Psoas muscle (tissue), 7 donors: ENCODE measurements at regions not wholly inside any gene's neighbourhood (a gene's known extent, or its start where the extent isn't known, plus 50 kb on each side); places are given as distances from the start of the nearest gene placed in this dataset.

ENCODE experiments used
- ATAC-seq, 4 donors: fragments of 200-7000 bp; cut with Tn5 transposase; one replicate each; pipeline ENCODE4 v1.9.1; 2020; ENCODE audit warnings: moderate library complexity in 3 of 4, mild to moderate bottlenecking in 2 of 4
- DNase-seq, 2 donors: peaks; one replicate each; pipeline ENCODE4 v3.0.0-alpha.2; 2020
- H3K27ac ChIP-seq: fragments of 200-600 bp; one replicate; pipeline ENCODE4 v1.8.0; 2022
- H3K27me3 ChIP-seq, 3 donors: fragments of 200-600 bp in 1 of 3; one replicate each; pipeline versions ENCODE4 v1.6.1 to v1.8.0; 2013 to 2022; ENCODE audit warnings: low read length in 2 of 3, mild to moderate bottlenecking in 2 of 3, moderate library complexity in 1 of 3; ENCODE audit not compliant: insufficient read depth in 3 of 3
- H3K36me3 ChIP-seq, 2 donors: fragments of 200-600 bp in 1 of 2; one replicate each; pipeline versions ENCODE4 v1.6.1 to v1.8.0; 2013 to 2022; ENCODE audit warnings: low read depth in 1 of 2, mild to moderate bottlenecking in 1 of 2, moderate library complexity in 1 of 2; ENCODE audit not compliant: insufficient read depth in 1 of 2
- H3K4me1 ChIP-seq: fragments of 200-600 bp; one replicate; pipeline ENCODE4 v1.8.0; 2022
- H3K4me3 ChIP-seq: fragments of 200-600 bp; one replicate; pipeline ENCODE4 v1.8.0; 2022; ENCODE audit warnings: mild to moderate bottlenecking
- H3K9me3 ChIP-seq: fragments of 200-600 bp; one replicate; pipeline ENCODE4 v1.8.0; 2022
- CTCF ChIP-seq: fragments of 200-600 bp; IDR thresholded peaks from one replicate; pipeline ENCODE4 v1.8.0; 2022; ENCODE audit warnings: antibody characterized with exemption
- WGBS, 3 donors: extraction: QIAGEN DNeasy Blood & Tissue Kit; methylation state at CpG; one replicate each; pipeline versions ENCODE4 v1.1.6 to v1.1.7; 2013; 5-methylcytosine and 5-hydroxymethylcytosine counted together
- intact Hi-C, 2 donors: fragments of 100-400 bp; cut with DNase I; formaldehyde crosslinking; loops; one replicate each; pipeline versions ENCODE4 v1.11.0 to v1.14.2; 2022
- donor health status: healthy with polysubstance abuse.
- donor health status: DM: no; HTN: no; CAD: no; lungs with moderate emphysema.
- donor health status: Bipolar disorder and iron deficiency.
- donor health status: healthy.
- donor health status: DM: yes; HTN: yes; CAD: no.
- donor health status: DM: no; HTN: no; CAD: no.
- donor health status: DM: yes; HTN: yes; CAD: no.

GRCh38 chr5:164721656-164722055 lies 1216.2 kb downstream of the MAT2B start:
- 80 to 86% (median 85%) methylated on average over 1 of the region's 1 CpG for WGBS, 3 donors
- Histone ChIP-seq H3K4me3 (no peak overlapping the region), H3K36me3 (no peaks in the 10 kb centered on the region), H3K27me3 (no peaks in the 10 kb centered on the region), H3K4me1 (no peaks in the 10 kb centered on the region), H3K27ac (no peak overlapping the region), H3K9me3 (no peaks in the 10 kb centered on the region)
- TF ChIP-seq CTCF, result no peak
- intact Hi-C loops, result no loop called here
- DNase-seq (no peak), ATAC-seq (no peak)

GRCh38 chr5:164722702-164723101 lies 1217.3 kb downstream of the MAT2B start:
- WGBS, 3 donors, result 77 to 90% (median 88%) methylated on average over 1 of the region's 1 CpG
- no peak for DNase-seq
- no peak for TF ChIP-seq CTCF
- Histone ChIP-seq H3K27me3 (no peaks in the 10 kb centered on the region), H3K27ac (no peak overlapping the region), H3K4me3 (no peak overlapping the region), H3K9me3 (no peaks in the 10 kb centered on the region), H3K36me3 (no peaks in the 10 kb centered on the region), H3K4me1 (no peaks in the 10 kb centered on the region)
- ATAC-seq, result no peak
- intact Hi-C loops, result no loop called here

- intact Hi-C loops, result no loop called here
- WGBS, 3 donors, result 78 to 81% (median 79%) methylated on average over 2 of the region's 2 CpGs
- no peak for ATAC-seq
- no peaks in the 10 kb centered on the region for H3K27me3 ChIP-seq
- no peak for DNase-seq
- no peaks in the 10 kb centered on the region for H3K36me3 ChIP-seq
- TF ChIP-seq CTCF, result no peak
- no peak overlapping the region for H3K4me3 ChIP-seq
- H3K27ac ChIP-seq, result no peak overlapping the region
- H3K9me3 ChIP-seq, result no peaks in the 10 kb centered on the region
- no peaks in the 10 kb centered on the region for H3K4me1 ChIP-seq
Observed at GRCh38 chr5:164727012-164727411, 1221.6 kb downstream of the MAT2B start.

- no peak for TF ChIP-seq CTCF
- Histone ChIP-seq H3K27me3 (no peaks in the 10 kb centered on the region), H3K4me1 (no peaks in the 10 kb centered on the region), H3K36me3 (no peaks in the 10 kb centered on the region), H3K9me3 (no peaks in the 10 kb centered on the region), H3K27ac (no peak overlapping the region), H3K4me3 (no peak overlapping the region)
- ATAC-seq, result no peak
- intact Hi-C loops, result no loop called here
- DNase-seq, result no peak
- 82 to 89% (median 87%) methylated on average over 3 of the region's 3 CpGs for WGBS, 3 donors
Observed at GRCh38 chr5:164728733-164729132, 1223.3 kb downstream of the MAT2B start.

- H3K9me3 ChIP-seq, result no peaks in the 10 kb centered on the region
Observed at GRCh38 chr5:164735334-164735733, 1229.9 kb downstream of the MAT2B start.

More at GRCh38 chr5:164735334-164735733, 1229.9 kb downstream of the MAT2B start:
- no peak for TF ChIP-seq CTCF
- no peaks in the 10 kb centered on the region for H3K4me1 ChIP-seq
- intact Hi-C loops, result no loop called here
- H3K4me3 ChIP-seq, result no peak overlapping the region
- no peak overlapping the region for H3K27ac ChIP-seq
- no peak for DNase-seq
- no peak for ATAC-seq
- no peaks in the 10 kb centered on the region for H3K36me3 ChIP-seq
- H3K27me3 ChIP-seq, result no peaks in the 10 kb centered on the region
